Esophagus squamous epithelium (tissue), 5 donors: ENCODE measurements at regions not wholly inside any gene's neighbourhood (a gene's known extent, or its start where the extent isn't known, plus 50 kb on each side); places are given as distances from the start of the nearest gene placed in this dataset.

Experiments used
- DNase-seq: peaks from one replicate; lab custom pipeline; 2025; lab: John Stamatoyannopoulos, UW
- H3K27ac ChIP-seq, 4 donors: fragments of 200-600 bp; sonication (generic); one replicate each; pipeline ENCODE4 v1.5.1; 2016 to 2019; ENCODE audit warnings: mild to moderate bottlenecking in 1 of 4
- H3K27me3 ChIP-seq, 4 donors: fragments of 200-600 bp; sonication (generic); 1 replicate in 3 of 4; 2 replicates in 1 of 4; pipeline versions ENCODE4 v1.5.1 to v1.6.0; 2017 to 2021; ENCODE audit warnings: antibody characterized with exemption in 1 of 4
- H3K36me3 ChIP-seq, 3 donors: fragments of 200-600 bp; sonication (generic); one replicate each; pipeline ENCODE4 v1.5.1; 2016 to 2019
- H3K4me1 ChIP-seq, 3 donors: fragments of 200-600 bp; sonication (generic); one replicate each; pipeline ENCODE4 v1.5.1; 2017 to 2019
- H3K4me3 ChIP-seq, 4 donors: fragments of 200-600 bp; sonication (generic); 1 replicate in 3 of 4; 2 replicates in 1 of 4; pipeline ENCODE4 v1.5.1; 2016 to 2019; ENCODE audit warnings: mild to moderate bottlenecking in 2 of 4, moderate library complexity in 1 of 4
- H3K9me3 ChIP-seq, 3 donors: fragments of 200-600 bp; sonication (generic); one replicate each; pipeline ENCODE4 v1.5.1; 2016 to 2019
- CTCF ChIP-seq, 6 experiments: fragments of 450-650 bp in 4 of 6; fragments of 200-600 bp in 2 of 6; sonication (generic) in 2 of 6; IDR thresholded peaks; one replicate each; pipeline ENCODE4 v1.5.1; 2016 to 2019; ENCODE audit warnings: antibody characterized with exemption in 6 of 6, mild to moderate bottlenecking in 4 of 6, moderate library complexity in 4 of 6
- POLR2A ChIP-seq, 4 donors: fragments of 450-650 bp; IDR thresholded peaks; one replicate each; pipeline ENCODE4 v1.6.1; 2017; ENCODE audit warnings: antibody characterized with exemption in 4 of 4, mild to moderate bottlenecking in 4 of 4, moderate library complexity in 3 of 4
- WGBS, 2 donors: methylation state at CpG; one replicate each; pipeline ENCODE4 v1.1.5; 2018; 5-methylcytosine and 5-hydroxymethylcytosine counted together
- intact Hi-C: fragments of 100-400 bp; cut with DNase I; formaldehyde crosslinking; loops from one replicate; pipeline ENCODE4 v1.15.0; 2022
- donor health status: DM: yes; HTN: yes; CAD: no.

- H3K4me1 ChIP-seq, result no peaks in the 10 kb centered on the region
- no peaks in the 10 kb centered on the region for H3K36me3 ChIP-seq
- DNase-seq, result no peak
- no peak for TF ChIP-seq POLR2A (IDR thresholded peaks at IDR 0.05)
- TF ChIP-seq CTCF (IDR thresholded peaks at IDR 0.05), result no peak
- no peaks in the 10 kb centered on the region for H3K27me3 ChIP-seq
- no peak overlapping the region for H3K4me3 ChIP-seq
- no peak overlapping the region for H3K27ac ChIP-seq
- peaks cover 0 to 12% (median 3%) of the 10 kb centered on the region in 3 donors for H3K9me3 ChIP-seq
- intact Hi-C loops, result no loop called here
- WGBS, 2 donors, result 62 to 67% methylated on average over 1 of the region's 1 CpG
Observed at GRCh38 chr11:39412117-39412516, 2047.3 kb downstream of the LRRC4C start.

- Histone ChIP-seq H3K27ac (no peak overlapping the region), H3K9me3 (no peaks in the 10 kb centered on the region), H3K36me3 (no peaks in the 10 kb centered on the region), H3K4me3 (no peak overlapping the region), H3K4me1 (no peaks in the 10 kb centered on the region), H3K27me3 (no peaks in the 10 kb centered on the region)
- intact Hi-C loops, result no loop called here
- DNase-seq, result no peak
- TF ChIP-seq POLR2A (IDR thresholded peaks at IDR 0.05), result no peak
- no peak for TF ChIP-seq CTCF (IDR thresholded peaks at IDR 0.05)
Observed at GRCh38 chr11:39385911-39386310, 2073.5 kb downstream of the LRRC4C start.

- H3K9me3 ChIP-seq, result no peaks in the 10 kb centered on the region
- DNase-seq, result no peak
- H3K36me3 ChIP-seq, result no peaks in the 10 kb centered on the region
- WGBS, 2 donors, result 56 to 60% methylated on average over 8 of the region's 8 CpGs
- TF ChIP-seq CTCF (IDR thresholded peaks at IDR 0.05) (peak in 2 of 6 experiments; percentile 19 to 37), POLR2A (IDR thresholded peaks at IDR 0.05) (no peak)
- H3K27me3 ChIP-seq, result no peaks in the 10 kb centered on the region
- H3K27ac ChIP-seq, result no peak overlapping the region
- no peaks in the 10 kb centered on the region for H3K4me1 ChIP-seq
- intact Hi-C loops, result no loop called here
- H3K4me3 ChIP-seq, result no peak overlapping the region
Observed at GRCh38 chr11:39374963-39375698, 2084.3 kb downstream of the LRRC4C start.

- no peak for TF ChIP-seq CTCF (IDR thresholded peaks at IDR 0.05)
- TF ChIP-seq POLR2A (IDR thresholded peaks at IDR 0.05), result no peak
- no peak overlapping the region for H3K27ac ChIP-seq
- H3K4me1 ChIP-seq, result no peaks in the 10 kb centered on the region
- no peak for DNase-seq
- no peaks in the 10 kb centered on the region for H3K27me3 ChIP-seq
- no peaks in the 10 kb centered on the region for H3K36me3 ChIP-seq
- H3K4me3 ChIP-seq, result no peak overlapping the region
- H3K9me3 ChIP-seq, result no peaks in the 10 kb centered on the region
- intact Hi-C loops, result no loop called here
- WGBS, 2 donors, result 70 to 71% methylated on average over 3 of the region's 3 CpGs
Observed at GRCh38 chr11:39367534-39367933, 2091.9 kb downstream of the LRRC4C start.

GRCh38 chr11:39365809-39366436, 2093.5 kb downstream of the LRRC4C start:
- Histone ChIP-seq H3K4me1 (no peaks in the 10 kb centered on the region), H3K27me3 (no peaks in the 10 kb centered on the region), H3K9me3 (no peaks in the 10 kb centered on the region), H3K27ac (no peak overlapping the region), H3K4me3 (no peak overlapping the region), H3K36me3 (no peaks in the 10 kb centered on the region)
- WGBS, 2 donors, result 68 to 84% methylated on average over 2 of the region's 2 CpGs
- no peak for DNase-seq
- no peak for TF ChIP-seq CTCF (IDR thresholded peaks at IDR 0.05)
- no peak for TF ChIP-seq POLR2A (IDR thresholded peaks at IDR 0.05)
- intact Hi-C loops, result no loop called here
